ENCODE measurements at regions not wholly inside any gene's neighbourhood (a gene's known extent, or its start where the extent isn't known, plus 50 kb on each side); places are given as distances from the start of the nearest gene placed in this dataset.

DNA sequence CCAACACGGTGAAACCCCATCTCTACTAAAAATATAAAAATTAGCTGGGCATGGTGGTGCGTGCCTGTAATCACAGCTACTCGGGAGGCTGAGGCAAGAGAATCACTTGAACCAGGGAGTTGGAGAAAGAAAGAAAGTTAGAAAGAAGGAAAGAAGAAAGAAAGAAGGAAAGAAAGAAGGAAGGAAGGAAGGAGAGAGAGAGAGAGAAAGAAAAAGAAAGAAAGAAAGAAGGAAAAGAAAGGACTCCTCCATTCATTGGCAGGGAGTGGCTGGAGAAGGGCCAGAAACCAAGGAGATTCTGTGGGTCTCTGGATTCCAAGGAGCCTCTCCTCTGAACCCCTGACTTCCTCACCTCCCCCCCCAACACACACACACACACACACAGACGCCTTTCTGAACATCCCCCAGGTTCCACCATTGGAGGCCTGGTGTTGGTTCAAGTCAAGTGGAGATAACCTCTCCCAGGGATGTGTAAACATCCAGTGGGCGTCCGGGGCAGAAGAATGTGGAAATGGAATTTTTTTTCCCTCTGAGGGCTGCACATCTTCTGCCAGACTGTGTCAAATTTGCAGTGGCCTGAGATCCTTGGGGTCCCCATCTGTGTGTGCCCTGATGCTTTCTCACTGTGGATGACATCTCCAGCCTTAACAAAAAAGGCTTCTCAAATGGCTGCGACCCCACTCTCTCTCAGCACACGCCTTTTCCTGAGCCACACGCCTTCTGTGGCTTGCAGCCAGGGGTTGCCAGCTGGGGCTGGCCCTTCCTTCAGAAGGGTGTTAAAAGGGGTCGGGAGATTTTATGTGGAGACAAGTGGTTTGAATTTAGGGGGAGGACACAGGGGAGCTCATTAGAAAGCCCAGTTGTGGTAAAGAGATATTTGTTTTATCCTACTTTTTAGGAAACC, 109.3 kb upstream of the HAND1 start:
- no peak for DNase-seq

DNA sequence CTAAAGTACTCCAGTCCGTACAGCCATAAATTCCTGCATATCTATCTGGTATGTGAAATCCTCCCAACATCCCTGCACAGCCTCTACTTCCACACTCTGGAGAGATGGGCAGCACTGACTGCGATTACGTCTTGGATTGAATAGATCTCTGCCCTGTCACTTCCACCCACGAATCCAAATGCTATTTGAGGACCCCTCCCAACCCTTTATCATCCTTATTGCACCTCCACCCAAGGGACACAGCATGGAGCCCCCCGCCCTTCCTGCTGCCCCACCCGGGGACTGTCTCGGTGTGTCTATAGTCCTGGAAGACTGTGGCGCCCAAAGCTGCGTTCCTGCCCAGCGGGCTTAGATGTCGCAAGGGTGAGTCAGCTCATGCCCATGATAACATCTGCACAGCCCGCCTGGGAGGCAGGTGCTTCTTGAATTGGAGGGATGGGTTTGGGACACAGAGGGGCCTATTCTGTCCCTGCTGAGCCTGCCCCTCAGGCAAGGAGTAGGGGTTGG, 105.7 kb upstream of the HAND1 start:
- no peak for DNase-seq

DNA sequence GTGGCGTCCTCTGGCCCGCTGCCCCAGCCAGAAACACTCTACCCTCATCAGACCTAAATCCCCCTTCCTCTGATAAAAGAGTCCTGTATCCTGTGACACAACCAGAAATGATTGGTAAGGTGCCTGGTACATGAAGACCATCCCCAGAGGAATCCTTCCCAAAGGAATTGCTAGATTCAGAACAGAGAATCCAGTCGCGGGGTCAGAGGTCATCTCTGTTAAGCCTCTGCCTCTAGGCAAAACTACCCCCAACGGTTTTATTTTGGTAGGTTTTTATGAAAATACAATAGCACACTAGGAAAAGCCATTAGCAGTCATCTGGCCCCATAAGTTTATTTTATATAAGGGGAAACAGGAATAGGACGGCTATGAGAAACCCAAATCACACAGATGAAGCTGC, 102.4 kb upstream of the HAND1 start:
- no peak for DNase-seq

DNA sequence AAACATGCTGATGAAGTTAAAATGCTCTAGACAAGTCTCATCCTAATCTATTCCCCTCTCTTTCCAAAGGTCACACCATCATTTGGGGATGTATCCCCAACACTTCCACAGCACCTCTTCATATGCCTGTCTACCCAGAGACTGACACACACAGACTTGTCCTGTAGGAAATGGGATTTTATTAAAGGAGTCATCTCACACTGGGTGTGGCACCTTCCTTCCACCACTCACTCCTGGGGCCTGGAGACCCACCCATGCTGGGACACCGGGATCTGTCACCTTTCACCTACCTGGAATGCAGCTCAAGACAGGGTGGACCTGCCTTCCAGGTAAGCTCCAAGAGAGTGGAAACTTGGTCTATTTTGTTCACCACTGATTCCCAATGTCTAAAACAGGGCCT, 99.4 kb upstream of the HAND1 start:
- no peak for DNase-seq

DNA sequence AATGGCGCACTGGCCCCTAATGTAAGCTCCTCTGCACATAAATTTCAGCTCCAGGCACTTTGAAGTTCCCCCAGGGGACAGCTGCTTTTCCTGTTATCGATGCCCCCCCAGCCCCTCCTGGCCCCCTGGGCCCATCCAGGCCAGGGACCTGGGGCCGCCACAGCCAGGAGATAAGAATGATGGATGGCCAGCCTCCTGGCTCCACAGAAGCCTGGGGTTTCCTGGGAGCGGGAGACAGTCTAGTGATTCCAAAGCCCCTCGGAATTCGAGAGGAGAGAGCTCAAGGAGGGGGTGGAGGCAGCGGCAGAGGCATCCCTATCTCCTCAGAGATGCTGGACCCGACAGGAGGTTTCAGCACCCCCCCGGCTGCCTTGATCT, 98.4 kb upstream of the HAND1 start:
- DNase-seq, result no peak

DNA sequence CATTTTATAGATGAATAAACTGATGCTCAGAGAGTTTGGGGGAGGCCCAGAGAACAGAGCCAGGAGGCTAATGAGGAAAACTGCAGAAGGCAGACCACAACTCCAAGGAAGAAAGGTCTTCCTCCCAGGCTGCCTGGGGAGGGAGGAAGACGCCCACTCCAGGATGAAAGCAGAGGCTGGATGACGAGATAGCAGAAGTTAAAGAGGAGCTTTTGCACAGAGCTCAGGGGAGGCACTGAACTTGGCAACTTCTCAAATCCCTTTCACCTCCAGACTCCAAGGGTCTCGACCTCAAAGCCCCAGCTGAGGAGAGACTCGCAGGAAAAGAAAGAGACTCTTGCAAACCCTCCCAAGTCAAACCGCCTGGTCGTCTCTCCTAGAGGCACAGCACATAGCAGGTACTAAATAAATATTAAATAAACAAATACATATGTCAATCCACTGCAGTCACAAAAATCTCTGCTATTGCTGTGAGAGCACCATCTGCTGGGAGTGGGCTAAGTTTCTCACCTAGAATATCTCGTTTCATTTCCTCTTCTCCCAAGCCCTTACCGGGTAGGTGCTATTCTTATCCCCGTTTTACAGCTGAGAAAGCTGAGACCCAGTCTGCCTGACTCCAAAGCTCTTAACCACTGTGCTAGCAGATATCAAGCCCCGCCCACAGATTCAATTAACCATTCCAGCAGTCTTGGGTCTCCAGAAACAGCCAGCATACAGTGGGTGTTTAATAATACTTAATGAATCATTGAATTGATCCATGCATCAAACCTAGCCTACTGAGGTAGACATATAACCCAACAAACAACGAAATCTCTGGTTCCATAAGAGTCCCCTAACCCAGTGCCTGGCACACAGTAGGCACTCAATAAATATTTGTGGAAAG, 97.8 kb upstream of the HAND1 start:
- no peak for DNase-seq

DNA sequence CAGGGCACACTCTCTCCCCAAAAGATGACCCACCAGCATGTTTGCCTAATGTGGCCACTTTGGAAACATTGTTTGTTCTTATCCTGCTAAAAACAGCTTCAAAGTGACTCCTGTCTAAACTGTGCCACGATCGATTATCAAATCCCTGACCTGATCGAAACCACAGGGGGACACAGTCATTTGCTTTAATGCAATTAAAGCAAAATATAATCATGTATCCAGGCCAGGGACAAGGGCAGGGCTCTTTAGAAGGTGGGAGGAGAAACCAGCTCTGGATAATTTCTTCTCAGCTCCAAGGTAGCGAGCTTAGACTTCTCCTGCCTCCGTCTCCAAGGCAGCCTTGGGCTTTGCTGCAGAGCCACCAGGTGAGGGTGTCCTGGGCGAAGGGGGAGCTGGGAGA, 95.0 kb upstream of the HAND1 start:
- no peak for DNase-seq

DNA sequence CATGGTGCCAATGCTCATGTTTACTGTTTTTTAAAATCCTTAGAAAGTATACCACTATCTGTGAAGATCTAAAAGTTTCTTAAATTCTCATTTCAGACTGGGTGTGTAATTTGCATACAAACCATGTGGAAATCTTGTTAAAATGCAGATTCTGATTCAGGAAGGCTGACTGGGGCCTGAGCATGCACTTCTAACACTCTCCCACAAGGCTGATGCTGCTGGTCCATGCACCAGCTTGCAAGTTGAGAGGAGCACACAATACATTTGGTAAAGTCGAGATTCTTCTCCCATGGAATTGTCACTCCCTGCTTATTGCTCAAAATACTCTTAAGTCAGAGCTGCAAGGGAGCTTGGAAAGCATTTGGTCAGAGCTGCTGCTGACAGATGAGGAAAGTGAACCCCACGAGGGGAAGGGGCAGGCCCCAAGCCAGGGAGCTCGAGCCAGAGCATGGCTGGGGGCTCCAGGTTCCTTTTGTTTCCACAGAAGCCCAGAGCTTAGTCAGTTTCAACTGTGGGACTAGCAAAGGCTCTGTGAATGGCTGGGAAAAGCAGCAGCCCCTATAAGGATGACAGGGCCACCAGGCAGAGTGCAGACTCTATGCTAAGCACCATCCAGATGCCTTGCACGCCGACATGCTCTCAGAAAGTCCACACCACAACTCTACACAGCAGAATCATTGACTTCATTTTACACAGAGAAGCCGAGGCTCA, 93.5 kb upstream of the HAND1 start:
- no peak for DNase-seq

DNA sequence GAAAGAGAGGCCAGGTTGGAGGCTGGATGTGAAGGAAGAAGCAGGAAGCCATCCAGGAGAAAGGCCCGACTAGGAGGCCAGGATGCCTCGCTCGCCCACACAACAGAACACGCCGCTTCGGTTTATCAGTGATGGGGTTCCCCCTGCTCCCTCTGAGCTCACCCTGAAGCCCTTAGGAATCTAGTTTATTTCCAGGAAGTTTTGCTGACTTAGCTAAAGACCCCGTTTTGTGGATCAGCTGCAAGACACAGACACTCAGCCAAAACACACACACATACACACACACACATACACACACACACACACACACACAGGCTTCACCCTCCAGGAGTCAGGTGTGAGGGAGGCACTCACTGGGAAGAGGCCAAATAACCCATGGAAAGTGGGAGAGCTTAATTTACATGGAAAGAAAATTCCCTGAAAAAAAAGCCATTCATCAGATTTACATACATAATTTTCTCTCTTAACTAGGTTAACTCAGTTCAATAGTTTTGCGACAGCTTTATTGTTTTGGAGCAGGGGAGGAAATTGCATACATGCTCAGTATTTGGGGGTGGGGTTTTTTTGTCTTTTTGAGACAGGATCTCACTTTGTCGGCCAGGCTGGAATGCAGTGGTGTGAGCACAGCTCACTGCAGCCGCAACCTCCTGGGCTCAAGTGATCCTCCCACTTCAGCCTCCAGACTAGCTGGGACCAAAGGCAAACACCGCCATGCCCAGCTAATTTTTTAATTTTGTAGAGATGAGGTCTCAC, 92.7 kb upstream of the HAND1 start:
- no peak for DNase-seq

DNA sequence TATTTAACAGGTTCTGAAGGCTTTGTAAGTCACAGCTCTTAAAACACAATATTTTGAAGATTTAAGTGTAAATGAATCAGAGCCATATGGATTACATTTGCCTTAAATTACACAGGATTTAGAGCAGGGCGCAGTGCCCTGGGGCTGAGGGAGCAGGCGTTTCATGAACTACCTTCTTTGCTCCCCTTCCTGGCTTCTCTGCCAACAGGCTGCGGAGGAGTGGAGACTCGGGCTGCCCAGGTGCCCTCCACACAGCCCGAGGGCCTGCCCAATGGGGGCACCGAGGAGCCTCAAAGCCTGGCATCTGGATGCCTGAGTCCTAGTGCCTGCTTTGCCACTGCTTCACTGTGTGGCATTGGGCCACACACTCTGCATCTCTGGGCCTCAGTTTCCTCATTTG, 90.6 kb upstream of the HAND1 start:
- DNase-seq, result no peak

DNA sequence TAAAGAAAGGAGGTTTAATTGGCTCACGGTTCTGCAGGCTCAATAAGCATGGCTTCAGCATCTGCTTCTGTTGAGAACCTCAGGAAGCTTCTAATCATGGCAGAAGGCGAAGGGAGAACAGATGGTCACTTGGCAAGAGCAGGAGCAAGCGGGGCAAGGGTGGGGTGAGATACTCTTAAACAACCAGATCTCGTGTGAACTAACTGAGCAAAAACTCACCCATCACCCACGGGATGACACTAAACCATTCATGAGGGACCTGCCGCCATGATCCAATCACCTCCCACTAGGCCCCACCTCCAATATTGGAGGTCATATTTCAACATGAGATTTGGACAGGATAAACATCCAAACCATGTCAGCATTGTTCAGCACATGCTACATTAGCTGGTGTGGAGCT, 89.1 kb upstream of the HAND1 start:
- no peak for DNase-seq

DNA sequence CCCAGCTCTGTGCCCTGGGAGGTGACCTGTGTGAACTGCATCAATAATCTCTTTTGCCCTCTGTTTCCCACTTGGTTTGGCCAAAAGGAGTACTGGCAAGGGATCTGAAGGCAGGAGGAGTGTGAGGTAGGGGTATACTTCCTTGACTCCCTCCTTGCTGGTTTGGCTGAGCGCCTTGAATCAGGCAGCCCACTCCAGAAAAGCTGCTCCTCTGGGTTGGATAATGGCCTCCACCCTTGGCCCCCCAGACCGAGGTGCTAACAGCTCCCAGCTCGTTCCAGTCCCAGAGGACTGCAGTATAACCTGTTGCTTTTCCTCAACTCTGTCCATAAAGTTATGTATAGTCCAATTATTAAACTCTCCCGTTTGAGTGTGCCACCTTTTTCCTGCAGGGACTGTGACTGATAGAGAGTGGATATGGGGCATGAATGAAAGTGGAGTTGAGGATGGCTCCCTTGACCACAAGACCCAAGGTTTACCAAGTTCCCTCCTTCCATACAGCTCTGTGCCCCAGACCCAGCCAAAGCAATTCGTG, 88.2 kb upstream of the HAND1 start:
- DNase-seq, result no peak

DNA sequence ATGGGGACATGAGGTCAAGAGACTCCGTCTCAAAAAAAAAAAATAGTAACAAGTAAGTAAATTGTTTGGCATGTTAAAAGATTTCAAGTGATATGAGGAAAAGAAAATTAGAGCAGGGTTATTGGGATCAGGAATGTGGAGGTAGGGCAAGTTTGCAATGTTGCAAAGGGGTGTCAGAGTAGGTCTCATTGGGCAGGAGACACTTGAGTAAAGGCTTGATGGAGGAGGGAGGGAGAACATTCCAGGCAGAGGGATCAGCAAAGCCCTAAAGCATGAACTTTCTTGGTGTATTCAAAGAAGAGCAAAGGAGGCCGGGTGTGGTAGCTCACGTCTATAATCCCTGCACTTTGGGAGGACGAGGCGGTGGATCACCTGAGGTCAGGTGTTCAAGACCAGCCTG, 87.1 kb upstream of the HAND1 start:
- no peak for DNase-seq

DNA sequence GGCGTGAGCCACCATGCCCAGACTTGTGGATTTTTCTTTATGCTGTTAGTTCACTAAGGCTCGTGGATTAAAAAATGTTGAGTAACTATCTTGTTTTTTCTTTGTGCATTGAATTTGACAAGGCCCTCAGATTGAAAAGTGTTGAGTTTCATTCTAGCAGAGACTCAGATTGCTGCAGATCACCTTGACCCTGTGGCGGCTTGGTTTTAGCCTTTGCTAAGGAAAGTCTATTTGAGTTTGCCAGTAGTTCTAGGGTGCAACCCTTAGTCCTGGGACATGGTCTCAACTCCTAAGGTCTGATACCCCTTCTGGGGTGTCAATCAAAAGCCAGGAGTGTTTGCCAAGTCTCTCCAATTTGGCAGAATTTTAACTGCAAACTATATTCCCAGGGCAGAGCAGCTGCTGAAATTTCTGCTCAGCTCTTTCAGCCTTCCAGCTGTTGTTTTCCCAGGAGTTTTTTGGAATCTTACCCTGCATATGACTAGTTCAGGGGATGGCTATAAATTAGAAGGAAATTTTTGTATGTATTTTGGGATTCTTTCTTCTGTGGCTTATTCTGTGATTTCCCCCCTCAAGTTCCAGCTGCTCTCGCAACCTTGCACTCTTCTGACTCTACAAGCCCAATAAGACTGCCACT, 84.3 kb upstream of the HAND1 start:
- no peak for DNase-seq

DNA sequence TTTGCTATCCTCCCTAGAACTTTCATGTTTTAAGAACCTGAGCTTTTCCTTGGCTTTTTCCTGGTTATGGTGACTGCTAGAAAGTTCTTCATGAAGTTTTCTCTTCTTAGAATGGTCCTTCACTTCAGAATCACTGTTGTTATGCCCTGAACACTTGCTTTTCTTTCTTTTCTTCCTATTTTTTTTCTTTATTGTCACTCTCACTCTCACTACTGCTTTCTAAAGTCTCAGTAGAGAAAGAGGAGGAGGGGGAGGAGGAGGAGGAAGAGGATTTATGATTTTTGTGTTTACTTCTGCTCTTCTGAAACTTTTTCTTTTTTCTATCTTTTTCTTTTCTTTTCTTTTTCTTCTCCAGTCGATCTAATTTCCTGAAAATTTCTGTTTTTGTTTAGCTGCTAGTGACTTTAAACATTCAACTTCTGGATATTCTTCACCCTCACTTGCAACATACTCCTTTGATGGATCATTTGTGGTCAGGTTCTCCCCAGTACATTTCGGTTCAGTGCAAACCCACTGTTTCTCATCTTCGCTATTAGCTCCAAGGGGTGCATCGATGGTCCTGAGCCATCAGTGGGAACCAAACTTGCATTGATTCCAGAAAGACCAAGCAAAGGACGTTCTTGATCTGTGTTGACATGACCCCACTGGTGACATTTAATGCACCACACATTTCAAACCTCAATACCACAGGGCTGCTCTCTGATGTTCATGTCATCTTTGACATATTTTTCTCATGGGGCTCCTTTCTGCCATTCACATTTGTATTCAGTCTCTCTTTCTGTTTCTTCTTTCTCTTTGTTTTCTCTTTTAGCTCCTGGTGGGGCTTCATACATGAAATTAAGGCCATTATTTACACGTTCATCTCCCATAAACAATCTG, 81.6 kb upstream of the HAND1 start:
- no peak for DNase-seq

DNA sequence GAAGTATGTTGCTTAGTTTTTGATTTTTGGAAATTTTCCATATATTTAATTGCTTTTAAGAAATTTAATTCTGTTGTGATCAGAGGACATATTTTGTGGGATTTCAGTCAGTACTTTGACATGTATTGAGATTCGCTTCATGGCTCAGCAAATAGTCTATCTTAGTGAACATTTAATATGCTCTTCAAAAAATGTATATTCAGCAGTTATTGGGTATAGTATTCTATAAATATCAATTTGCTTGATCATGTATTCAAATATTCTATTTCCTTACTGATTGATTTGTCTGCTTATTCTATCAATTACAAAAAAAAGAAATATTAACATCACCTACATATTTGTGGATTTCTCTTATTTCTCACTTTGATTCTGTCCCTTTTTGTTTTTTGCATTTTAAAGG, 79.5 kb upstream of the HAND1 start:
- DNase-seq, result no peak

DNA sequence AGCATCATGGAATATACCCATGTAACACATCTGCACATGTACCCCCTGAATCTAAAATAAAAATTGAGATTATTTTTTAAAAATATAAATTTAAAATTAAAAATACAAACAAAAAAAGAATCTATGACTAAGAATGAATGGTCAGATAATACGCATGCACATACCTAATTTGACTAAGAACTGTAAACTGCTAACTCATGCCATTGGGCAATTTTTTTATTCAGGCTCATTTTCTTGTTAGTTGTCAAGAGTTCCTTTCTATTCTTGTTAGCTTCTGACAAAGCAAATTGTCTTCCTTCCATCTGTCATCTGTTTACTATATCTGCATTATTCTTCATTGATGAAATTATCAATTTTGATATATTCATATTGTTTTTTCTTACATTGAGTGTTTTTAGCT, 69.5 kb upstream of the HAND1 start:
- no peak for DNase-seq

DNA sequence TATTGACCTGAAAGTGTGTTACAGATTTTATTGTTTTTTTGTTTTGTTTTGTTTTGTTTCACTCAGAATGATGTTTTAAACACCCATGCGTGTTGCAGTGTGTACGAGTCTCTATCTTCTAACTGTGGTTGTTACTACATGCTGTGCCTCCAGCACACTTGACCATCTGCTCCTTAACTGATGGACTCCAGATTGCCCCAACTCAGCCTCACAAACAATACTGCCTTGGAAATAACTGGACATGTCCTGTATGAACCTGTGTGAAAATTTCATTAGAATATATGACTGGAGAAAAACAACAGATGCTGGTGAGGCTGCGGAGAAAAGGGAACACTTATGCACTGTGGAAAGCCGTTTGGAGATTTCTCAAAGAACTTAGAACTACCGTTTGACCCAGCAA, 68.7 kb upstream of the HAND1 start:
- DNase-seq, result no peak

DNA sequence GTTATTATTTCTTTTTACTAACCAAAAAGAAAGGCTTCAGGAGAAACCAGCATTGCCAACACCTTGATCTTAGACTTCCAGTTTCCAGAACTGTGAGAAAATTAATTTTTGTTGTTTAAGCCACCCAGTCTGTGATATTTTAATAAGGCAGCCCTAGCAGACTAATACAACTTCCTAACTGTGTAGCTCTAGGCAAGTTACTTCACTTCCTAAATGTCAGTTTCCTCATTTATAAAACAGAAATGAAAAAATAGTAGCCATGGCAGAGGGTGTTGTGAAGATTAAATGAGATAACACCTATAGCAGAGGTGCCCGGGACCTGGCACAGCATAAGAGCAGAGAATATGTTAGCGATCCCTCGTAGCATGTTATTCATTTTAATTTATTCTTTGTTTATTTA, 66.6 kb upstream of the HAND1 start:
- no peak for DNase-seq

DNA sequence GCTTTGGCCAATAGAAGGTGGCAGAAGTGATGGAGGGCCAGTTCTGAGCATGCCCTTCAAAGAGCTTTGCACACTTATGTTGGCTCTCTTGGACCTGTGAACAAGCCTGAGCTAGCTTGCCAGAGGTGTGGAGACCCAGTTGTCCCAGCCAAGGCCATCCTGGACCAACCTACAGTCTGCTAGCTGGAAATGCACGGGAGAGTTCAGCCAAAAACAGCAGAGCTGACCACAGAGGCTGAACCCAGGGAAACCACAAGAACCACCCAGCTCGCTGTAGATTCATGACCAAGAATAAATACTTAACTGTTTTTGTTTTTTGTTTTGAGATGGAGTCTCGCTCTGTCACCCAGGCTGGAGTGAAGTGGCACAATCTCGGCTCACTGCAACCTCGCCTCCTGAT, 65.4 kb upstream of the HAND1 start:
- DNase-seq, result no peak

DNA sequence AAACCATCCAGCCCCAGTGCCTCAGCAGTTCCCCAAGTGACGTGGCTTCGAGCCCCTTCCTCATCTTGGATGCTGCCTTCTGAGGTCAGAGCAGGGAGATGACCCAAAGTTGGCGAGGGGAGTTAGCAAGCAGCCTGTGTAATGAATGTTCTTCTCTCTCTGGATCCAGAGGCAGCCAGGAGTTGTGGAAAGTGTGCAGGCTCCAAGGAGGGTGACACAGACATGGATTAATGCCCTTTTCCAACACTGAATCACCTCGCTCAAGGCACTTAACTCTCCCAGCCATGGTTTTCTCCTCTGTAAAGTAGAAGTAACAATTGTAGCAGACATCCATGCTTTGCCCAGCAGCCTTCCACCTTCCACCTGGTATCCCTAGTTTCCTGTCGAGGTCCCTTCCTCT, 64.6 kb upstream of the HAND1 start:
- DNase-seq, result no peak

Data from activated CD4-positive, alpha-beta T cell treated with anti-CD3 and anti-CD28 coated beads for 4 hours (primary cell).